HCT116 (cell line): ENCODE measurements at regions not wholly inside any gene's neighbourhood (a gene's known extent, or its start where the extent isn't known, plus 50 kb on each side); places are given as distances from the start of the nearest gene placed in this dataset.

ENCODE experiments used
- RAD21 ChIP-seq: IDR thresholded peaks from 2 replicates; pipeline ENCODE4 v1.6.1; 2012; ENCODE audit warnings: low read depth, mild to moderate bottlenecking
- TCF7L2 ChIP-seq: IDR thresholded peaks from 2 replicates; pipeline ENCODE4 v1.7.0; 2011; ENCODE audit warnings: borderline replicate concordance, inconsistent platforms; ENCODE audit not compliant: insufficient read depth, insufficient read length; ENCODE audit errors: extremely low read depth
- ZFX ChIP-seq: fragments of 450-650 bp; IDR thresholded peaks from 2 replicates; pipeline ENCODE4 v1.6.1; 2017
- TF ChIP-seq, protein P1 (sequence below), 3 experiments: fragments of 200-600 bp in 1 of 3; sonication (generic) in 1 of 3; IDR thresholded peaks in 2 of 3; conservative IDR thresholded peaks in 1 of 3; 2 replicates each; pipeline ENCODE4 v1.5.1; 2012 to 2017; ENCODE audit warnings: low read depth in 2 of 3, low read length in 2 of 3, antibody characterized with exemption in 1 of 3, borderline replicate concordance in 1 of 3, control low read depth in 1 of 3, mild to moderate bottlenecking in 1 of 3, mixed read lengths in 1 of 3, mixed run types in 1 of 3, moderate library complexity in 1 of 3; ENCODE audit not compliant: insufficient read depth in 1 of 3
- TF ChIP-seq, protein P2 (sequence below): IDR thresholded peaks from 2 replicates; pipeline ENCODE4 v1.6.1; 2012; ENCODE audit warnings: low read depth

DNA sequence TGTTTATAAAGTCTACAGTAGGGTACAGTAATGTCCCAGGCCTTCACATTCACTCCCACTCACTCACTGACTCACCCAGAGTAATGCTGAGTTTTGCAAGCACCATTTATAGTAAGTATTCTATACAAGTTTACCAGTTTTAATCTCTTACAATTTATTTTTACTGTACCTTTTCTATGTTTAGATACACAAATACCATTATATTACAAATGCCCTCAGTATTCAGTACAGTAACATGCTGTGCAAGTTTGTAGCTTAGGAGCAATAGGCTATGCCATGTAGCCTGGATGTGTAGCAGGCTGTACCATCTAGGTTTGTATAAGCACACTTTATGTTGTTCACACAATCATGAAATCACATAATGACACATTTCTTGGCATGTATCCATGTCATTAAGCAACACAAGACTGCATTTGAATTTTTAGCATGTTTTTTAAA is 673.6 kb downstream of the CD109 start:
- TF ChIP-seq, protein P1, sequence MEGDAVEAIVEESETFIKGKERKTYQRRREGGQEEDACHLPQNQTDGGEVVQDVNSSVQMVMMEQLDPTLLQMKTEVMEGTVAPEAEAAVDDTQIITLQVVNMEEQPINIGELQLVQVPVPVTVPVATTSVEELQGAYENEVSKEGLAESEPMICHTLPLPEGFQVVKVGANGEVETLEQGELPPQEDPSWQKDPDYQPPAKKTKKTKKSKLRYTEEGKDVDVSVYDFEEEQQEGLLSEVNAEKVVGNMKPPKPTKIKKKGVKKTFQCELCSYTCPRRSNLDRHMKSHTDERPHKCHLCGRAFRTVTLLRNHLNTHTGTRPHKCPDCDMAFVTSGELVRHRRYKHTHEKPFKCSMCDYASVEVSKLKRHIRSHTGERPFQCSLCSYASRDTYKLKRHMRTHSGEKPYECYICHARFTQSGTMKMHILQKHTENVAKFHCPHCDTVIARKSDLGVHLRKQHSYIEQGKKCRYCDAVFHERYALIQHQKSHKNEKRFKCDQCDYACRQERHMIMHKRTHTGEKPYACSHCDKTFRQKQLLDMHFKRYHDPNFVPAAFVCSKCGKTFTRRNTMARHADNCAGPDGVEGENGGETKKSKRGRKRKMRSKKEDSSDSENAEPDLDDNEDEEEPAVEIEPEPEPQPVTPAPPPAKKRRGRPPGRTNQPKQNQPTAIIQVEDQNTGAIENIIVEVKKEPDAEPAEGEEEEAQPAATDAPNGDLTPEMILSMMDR (IDR thresholded peaks at IDR 0.05 in 2 of 3, conservative IDR thresholded peaks at IDR 0.05 in 1 of 3; ENCODE audit: borderline replicate concordance in 1 of 3, insufficient read depth in 1 of 3, low read depth in 2 of 3, low read length in 2 of 3), result no peak
- TF ChIP-seq ZFX (no peak), RAD21 (no peak), TCF7L2 (no peak)
- TF ChIP-seq, protein P2, sequence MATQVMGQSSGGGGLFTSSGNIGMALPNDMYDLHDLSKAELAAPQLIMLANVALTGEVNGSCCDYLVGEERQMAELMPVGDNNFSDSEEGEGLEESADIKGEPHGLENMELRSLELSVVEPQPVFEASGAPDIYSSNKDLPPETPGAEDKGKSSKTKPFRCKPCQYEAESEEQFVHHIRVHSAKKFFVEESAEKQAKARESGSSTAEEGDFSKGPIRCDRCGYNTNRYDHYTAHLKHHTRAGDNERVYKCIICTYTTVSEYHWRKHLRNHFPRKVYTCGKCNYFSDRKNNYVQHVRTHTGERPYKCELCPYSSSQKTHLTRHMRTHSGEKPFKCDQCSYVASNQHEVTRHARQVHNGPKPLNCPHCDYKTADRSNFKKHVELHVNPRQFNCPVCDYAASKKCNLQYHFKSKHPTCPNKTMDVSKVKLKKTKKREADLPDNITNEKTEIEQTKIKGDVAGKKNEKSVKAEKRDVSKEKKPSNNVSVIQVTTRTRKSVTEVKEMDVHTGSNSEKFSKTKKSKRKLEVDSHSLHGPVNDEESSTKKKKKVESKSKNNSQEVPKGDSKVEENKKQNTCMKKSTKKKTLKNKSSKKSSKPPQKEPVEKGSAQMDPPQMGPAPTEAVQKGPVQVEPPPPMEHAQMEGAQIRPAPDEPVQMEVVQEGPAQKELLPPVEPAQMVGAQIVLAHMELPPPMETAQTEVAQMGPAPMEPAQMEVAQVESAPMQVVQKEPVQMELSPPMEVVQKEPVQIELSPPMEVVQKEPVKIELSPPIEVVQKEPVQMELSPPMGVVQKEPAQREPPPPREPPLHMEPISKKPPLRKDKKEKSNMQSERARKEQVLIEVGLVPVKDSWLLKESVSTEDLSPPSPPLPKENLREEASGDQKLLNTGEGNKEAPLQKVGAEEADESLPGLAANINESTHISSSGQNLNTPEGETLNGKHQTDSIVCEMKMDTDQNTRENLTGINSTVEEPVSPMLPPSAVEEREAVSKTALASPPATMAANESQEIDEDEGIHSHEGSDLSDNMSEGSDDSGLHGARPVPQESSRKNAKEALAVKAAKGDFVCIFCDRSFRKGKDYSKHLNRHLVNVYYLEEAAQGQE, result no peak
